Natural killer cell (primary cell): ENCODE measurements at regions not wholly inside any gene's neighbourhood (a gene's known extent, or its start where the extent isn't known, plus 50 kb on each side); places are given as distances from the start of the nearest gene placed in this dataset.

Experiments
- ATAC-seq, 3 donors: fragments of 150-1000 bp in 2 of 3; fragments of 200-7000 bp in 1 of 3; cut with Tn5 transposase; 1 replicate in 1 of 3; 2 replicates in 2 of 3; pipeline ENCODE4 v1.10.0; 2021; ENCODE audit warnings: mild to moderate bottlenecking in 2 of 3, moderate library complexity in 2 of 3
- DNase-seq, 2 donors: peaks; one replicate each; pipeline versions ENCODE4 v3.0.0 to v3.0.0-alpha.2; 2013 to 2021; ENCODE audit warnings: mixed read lengths in 1 of 2
- H3K27ac ChIP-seq: one replicate; pipeline ENCODE4 v1.5.1; 2013; ENCODE audit warnings: mild to moderate bottlenecking, low read length
- H3K27me3 ChIP-seq: one replicate; pipeline ENCODE4 v1.6.1; 2013; ENCODE audit warnings: low read length; ENCODE audit not compliant: control insufficient read depth, insufficient read depth
- H3K36me3 ChIP-seq: one replicate; pipeline ENCODE4 v1.6.1; 2013; ENCODE audit warnings: low read length; ENCODE audit not compliant: control insufficient read depth, insufficient read depth
- H3K4me1 ChIP-seq: one replicate; pipeline ENCODE4 v1.6.1; 2013; ENCODE audit warnings: low read length; ENCODE audit not compliant: control insufficient read depth, insufficient read depth
- H3K4me3 ChIP-seq: one replicate; pipeline ENCODE4 v1.5.1; 2013; ENCODE audit warnings: low read length
- H3K9me3 ChIP-seq: one replicate; pipeline ENCODE4 v1.6.1; 2013; ENCODE audit warnings: low read length; ENCODE audit not compliant: control insufficient read depth, insufficient read depth
- H3K27ac Mint-ChIP-seq, 2 donors: one replicate each; pipeline ENCODE4 v1.8.0; 2022; ENCODE audit warnings: mild to moderate bottlenecking in 2 of 2, mixed read lengths in 2 of 2, moderate library complexity in 1 of 2
- H3K27me3 Mint-ChIP-seq, 2 donors: one replicate each; pipeline ENCODE4 v1.8.0; 2022; ENCODE audit warnings: low read depth in 2 of 2, mixed read lengths in 2 of 2
- H3K36me3 Mint-ChIP-seq: one replicate; pipeline ENCODE4 v1.8.0; 2022; ENCODE audit warnings: mixed read lengths
- H3K4me1 Mint-ChIP-seq, 2 donors: one replicate each; pipeline ENCODE4 v1.8.0; 2022; ENCODE audit warnings: mixed read lengths in 2 of 2
- H3K4me3 Mint-ChIP-seq: one replicate; pipeline ENCODE4 v1.8.0; 2022; ENCODE audit warnings: mild to moderate bottlenecking, moderate library complexity, mixed read lengths
- H3K9me3 Mint-ChIP-seq, 2 donors: one replicate each; pipeline ENCODE4 v1.8.0; 2022; ENCODE audit warnings: mixed read lengths in 2 of 2
- CTCF ChIP-seq: fragments of 200-600 bp; IDR thresholded peaks from one replicate; pipeline ENCODE4 v1.8.0; 2022; ENCODE audit warnings: antibody characterized with exemption
- WGBS: methylation state at CpG from one replicate; pipeline ENCODE4 v1.1.7; 2013; ENCODE audit warnings: missing lambda C conversion rate; ENCODE audit not compliant: insufficient coverage; 5-methylcytosine and 5-hydroxymethylcytosine counted together
- intact Hi-C: fragments of 100-400 bp; cut with micrococcal nuclease; formaldehyde crosslinking; loops from one replicate; pipeline ENCODE4 v1.14.2; 2022

DNA sequence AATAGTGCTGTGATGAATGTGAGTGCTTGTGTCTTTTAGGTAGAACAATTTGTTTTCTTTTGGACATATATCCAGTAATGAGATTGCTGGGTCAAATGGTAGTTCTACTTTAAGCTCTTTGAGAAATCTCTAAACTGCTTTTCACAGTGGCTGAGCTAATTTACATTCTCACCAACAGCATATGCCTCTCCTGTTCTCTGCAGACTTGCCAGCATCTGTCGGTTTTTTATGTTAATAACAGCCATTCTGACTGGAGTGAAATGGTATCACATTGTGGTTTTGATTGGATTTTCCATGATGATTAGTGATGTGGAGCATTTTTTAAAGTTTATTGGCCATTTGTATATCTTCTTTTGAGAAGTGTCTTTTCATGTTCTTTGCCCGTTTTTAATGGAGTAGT, 647.3 kb upstream of the ADAMTS5 start:
- DNase-seq (no peak), ATAC-seq (no peak)
- intact Hi-C loops: no loop called here
- Histone ChIP-seq H3K36me3 (no peaks in the 10 kb centered on the region), H3K27me3 (no peaks in the 10 kb centered on the region), H3K4me3 (no peak overlapping the region), H3K9me3 (no peaks in the 10 kb centered on the region), H3K27ac (no peak overlapping the region), H3K4me1 (no peaks in the 10 kb centered on the region)
- H3K9me3 Mint-ChIP-seq: peaks cover 10 to 18% of the 10 kb centered on the region in 2 donors
- no peak overlapping the region for H3K27ac Mint-ChIP-seq
- no peaks in the 10 kb centered on the region for H3K4me1 Mint-ChIP-seq
- no peaks in the 10 kb centered on the region for H3K36me3 Mint-ChIP-seq
- no peak for TF ChIP-seq CTCF
- no peak overlapping the region for H3K4me3 Mint-ChIP-seq
- no peaks in the 10 kb centered on the region for H3K27me3 Mint-ChIP-seq
- 81% methylated on average over 2 of the region's 2 CpGs for WGBS

DNA sequence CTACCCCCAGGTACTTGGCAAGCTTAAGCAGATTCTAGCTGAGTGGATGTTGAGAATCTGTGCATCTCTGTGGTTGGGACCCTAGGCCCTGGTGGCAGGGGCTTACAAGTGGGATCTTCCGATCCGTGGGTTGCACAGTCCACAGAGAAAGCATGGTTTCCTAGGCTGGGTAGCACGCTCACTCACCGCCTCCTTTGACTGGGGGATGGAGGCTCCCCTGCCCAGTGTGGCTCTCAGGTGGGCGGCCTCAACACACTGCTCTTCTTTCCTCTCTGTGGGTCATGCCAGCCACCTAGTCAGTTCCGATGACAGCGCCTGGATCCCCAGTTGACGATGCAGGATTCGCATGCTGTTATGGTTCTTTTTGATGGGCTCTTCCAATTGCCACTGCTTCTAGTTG, 639.5 kb upstream of the ADAMTS5 start:
- Histone ChIP-seq H3K9me3 (peaks cover 5% of the 10 kb centered on the region), H3K36me3 (no peaks in the 10 kb centered on the region), H3K27ac (no peak overlapping the region), H3K4me3 (no peak overlapping the region), H3K27me3 (no peaks in the 10 kb centered on the region), H3K4me1 (no peaks in the 10 kb centered on the region)
- no peak for TF ChIP-seq CTCF
- intact Hi-C loops: no loop called here
- Mint-ChIP-seq H3K4me1 (no peaks in the 10 kb centered on the region), H3K36me3 (peaks cover 6% of the 10 kb centered on the region), H3K9me3 (peaks cover 16 to 25% of the 10 kb centered on the region in 2 donors), H3K27ac (no peak overlapping the region), H3K27me3 (no peaks in the 10 kb centered on the region), H3K4me3 (no peak overlapping the region)
- ATAC-seq (no peak), DNase-seq (no peak)
- 98% methylated on average over 9 of the region's 9 CpGs for WGBS

GRCh38 chr21:27596196-27596595, 629.3 kb upstream of the ADAMTS5 start:
- Histone ChIP-seq H3K4me1 (no peaks in the 10 kb centered on the region), H3K27ac (no peak overlapping the region), H3K9me3 (no peaks in the 10 kb centered on the region), H3K27me3 (no peaks in the 10 kb centered on the region), H3K36me3 (no peaks in the 10 kb centered on the region), H3K4me3 (no peak overlapping the region)
- Mint-ChIP-seq H3K36me3 (peaks cover 7% of the 10 kb centered on the region), H3K27me3 (no peaks in the 10 kb centered on the region), H3K27ac (no peak overlapping the region), H3K4me1 (no peaks in the 10 kb centered on the region), H3K9me3 (peaks cover 5 to 9% of the 10 kb centered on the region in 2 donors), H3K4me3 (no peak overlapping the region)
- no peak for TF ChIP-seq CTCF
- DNase-seq (no peak), ATAC-seq (no peak)
- intact Hi-C loops: no loop called here

DNA sequence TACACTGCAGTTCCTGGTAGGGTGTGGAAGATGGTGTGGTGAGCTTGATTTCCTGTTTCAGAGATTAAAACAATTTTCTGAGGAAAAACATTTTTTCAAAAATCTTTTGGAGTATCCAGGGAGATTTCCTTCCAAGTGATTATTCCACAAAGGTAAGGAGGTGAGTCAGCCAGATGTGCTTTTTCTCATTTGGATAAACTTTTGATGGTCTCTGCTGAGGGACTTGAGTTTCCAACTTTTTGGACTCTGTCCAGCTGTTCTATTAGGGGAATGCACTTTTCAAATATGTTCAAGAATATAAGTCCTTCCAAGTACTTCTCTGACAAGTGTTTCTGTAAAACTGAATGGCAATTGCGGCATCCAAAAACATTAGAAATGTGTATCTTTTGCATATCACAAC, 628.8 kb upstream of the ADAMTS5 start:
- Mint-ChIP-seq H3K27me3 (no peaks in the 10 kb centered on the region), H3K9me3 (peaks cover 5 to 9% of the 10 kb centered on the region in 2 donors), H3K36me3 (peaks cover 7% of the 10 kb centered on the region), H3K4me1 (no peaks in the 10 kb centered on the region), H3K4me3 (no peak overlapping the region), H3K27ac (no peak overlapping the region)
- no peak for TF ChIP-seq CTCF
- DNase-seq (no peak), ATAC-seq (no peak)
- Histone ChIP-seq H3K4me3 (no peak overlapping the region), H3K9me3 (no peaks in the 10 kb centered on the region), H3K27ac (no peak overlapping the region), H3K27me3 (no peaks in the 10 kb centered on the region), H3K36me3 (no peaks in the 10 kb centered on the region), H3K4me1 (no peaks in the 10 kb centered on the region)
- WGBS: 100% methylated on average over 1 of the region's 1 CpG
- intact Hi-C loops: no loop called here
